ENCODE measurements at regions not wholly inside any gene's neighbourhood (a gene's known extent, or its start where the extent isn't known, plus 50 kb on each side); places are given as distances from the start of the nearest gene placed in this dataset.
A peak's percentile ranks its signal among the peaks of the same experiment; 100 is the strongest.

DNA sequence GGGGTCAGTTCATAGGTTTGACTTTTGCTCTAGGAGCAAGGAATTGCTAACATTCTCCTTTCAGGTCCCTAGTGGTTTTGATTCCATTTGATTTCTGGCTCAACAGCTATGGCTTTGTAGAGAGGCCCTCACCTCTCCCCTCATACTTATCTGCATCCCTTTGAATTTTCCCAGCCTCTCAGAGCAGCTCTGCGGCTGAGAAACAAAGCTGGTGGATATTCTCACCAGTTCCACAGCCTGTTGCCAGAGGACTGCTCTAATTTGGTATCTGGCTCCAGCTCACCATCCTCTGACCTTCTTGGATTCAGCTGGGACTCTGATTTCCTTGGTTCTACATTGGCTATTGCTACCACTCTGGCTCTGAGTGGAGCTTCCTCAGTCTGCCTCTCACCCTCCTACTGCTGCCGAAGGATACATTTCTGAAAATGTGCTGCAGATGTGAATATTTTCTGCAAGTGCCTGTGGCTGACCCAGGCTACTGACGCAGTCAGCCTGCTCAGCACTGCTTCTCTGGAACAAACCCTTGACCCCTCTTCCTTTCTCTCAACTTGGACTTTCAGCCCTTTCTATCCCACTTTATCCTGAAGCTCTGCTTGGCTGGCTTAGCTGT, 110.9 kb upstream of the ENPEP start:
- no peaks in the 10 kb centered on the region for H3K27me3 ChIP-seq (ENCODE audit: control insufficient read depth in 2 of 2, insufficient read depth in 2 of 2, low read length in 2 of 2)
- H3K36me3 ChIP-seq (ENCODE audit: control insufficient read depth in 2 of 3, insufficient read depth in 3 of 3, low read length in 3 of 3), result no peaks in the 10 kb centered on the region
- no peak for ATAC-seq
- no peak overlapping the region for H3K27ac ChIP-seq (ENCODE audit: low read depth, low read length)
- H3K9me3 ChIP-seq (ENCODE audit: control insufficient read depth in 2 of 3, low read length in 3 of 3), result no peaks in the 10 kb centered on the region
- no peak for DNase-seq
- intact Hi-C loops (cut with micrococcal nuclease), result loop anchor here in 1 of 2 donors (2.0 kb wide), 1 partner anchor 40 kb away; no protein-coding TSS in a partner anchor
- Mint-ChIP-seq H3K36me3 (no peaks in the 10 kb centered on the region), H3K27ac (no peak overlapping the region), H3K4me1 (peaks cover 0 to 5% (median 0%) of the 10 kb centered on the region in 7 donors), H3K4me3 (no peak overlapping the region), H3K27me3 (peaks cover 14 to 29% (median 25%) of the 10 kb centered on the region in 5 donors), H3K9me3 (peaks cover 0 to 7% (median 0%) of the 10 kb centered on the region in 11 donors)
- CTCF ChIA-PET, result interaction anchor here (0.6 kb wide), 1 partner anchor 18 kb away, joined by 7 read pairs; no protein-coding TSS in a partner anchor
- POLR2A ChIA-PET, result interaction anchor here (0.6 kb wide), 1 partner anchor 27 kb away, joined by 3 read pairs; no protein-coding TSS in a partner anchor
- no peaks in the 10 kb centered on the region for H3K4me1 ChIP-seq (ENCODE audit: control insufficient read depth in 2 of 2, insufficient read depth in 2 of 2, low read length in 2 of 2)
- no peak overlapping the region for H3K4me3 ChIP-seq (ENCODE audit: low read length)

DNA sequence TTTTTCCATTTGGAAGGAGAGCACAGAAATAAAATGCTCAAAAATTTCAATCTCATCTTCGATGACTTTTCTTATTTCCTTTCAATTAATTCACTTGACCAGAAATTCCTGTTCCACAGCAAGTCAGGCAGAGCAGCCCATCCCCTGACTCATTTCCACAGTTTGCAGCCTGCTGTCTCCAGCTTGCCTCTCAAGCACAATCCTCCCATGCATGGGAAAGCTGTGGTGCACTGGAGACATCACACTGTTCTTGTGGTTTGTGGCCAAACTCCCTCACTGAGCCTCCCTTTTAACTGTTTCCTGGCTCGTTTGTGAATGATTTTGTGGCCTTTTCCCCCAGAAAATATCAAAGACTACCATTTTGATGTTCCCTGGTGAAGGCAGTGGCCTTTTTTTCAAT, 114.0 kb upstream of the ENPEP start:
- Mint-ChIP-seq H3K4me1 (peaks cover 0 to 5% (median 0%) of the 10 kb centered on the region in 7 donors), H3K4me3 (no peak overlapping the region), H3K27ac (no peak overlapping the region), H3K9me3 (peaks cover 0 to 5% (median 0%) of the 10 kb centered on the region in 11 donors), H3K27me3 (peaks cover 11 to 24% (median 16%) of the 10 kb centered on the region in 5 donors), H3K36me3 (no peaks in the 10 kb centered on the region)
- DNase-seq, result no peak
- intact Hi-C loops (cut with micrococcal nuclease), result no loop called here
- H3K4me3 ChIP-seq (ENCODE audit: low read length), result no peak overlapping the region
- H3K36me3 ChIP-seq (ENCODE audit: control insufficient read depth in 2 of 3, insufficient read depth in 3 of 3, low read length in 3 of 3), result no peaks in the 10 kb centered on the region
- ATAC-seq, result no peak
- no peak overlapping the region for H3K27ac ChIP-seq (ENCODE audit: low read depth, low read length)
- ChIA-PET POLR2A (no interaction called here), CTCF (no interaction called here)
- H3K27me3 ChIP-seq (ENCODE audit: control insufficient read depth in 2 of 2, insufficient read depth in 2 of 2, low read length in 2 of 2), result no peaks in the 10 kb centered on the region
- no peaks in the 10 kb centered on the region for H3K4me1 ChIP-seq (ENCODE audit: control insufficient read depth in 2 of 2, insufficient read depth in 2 of 2, low read length in 2 of 2)
- no peaks in the 10 kb centered on the region for H3K9me3 ChIP-seq (ENCODE audit: control insufficient read depth in 2 of 3, low read length in 3 of 3)

DNA sequence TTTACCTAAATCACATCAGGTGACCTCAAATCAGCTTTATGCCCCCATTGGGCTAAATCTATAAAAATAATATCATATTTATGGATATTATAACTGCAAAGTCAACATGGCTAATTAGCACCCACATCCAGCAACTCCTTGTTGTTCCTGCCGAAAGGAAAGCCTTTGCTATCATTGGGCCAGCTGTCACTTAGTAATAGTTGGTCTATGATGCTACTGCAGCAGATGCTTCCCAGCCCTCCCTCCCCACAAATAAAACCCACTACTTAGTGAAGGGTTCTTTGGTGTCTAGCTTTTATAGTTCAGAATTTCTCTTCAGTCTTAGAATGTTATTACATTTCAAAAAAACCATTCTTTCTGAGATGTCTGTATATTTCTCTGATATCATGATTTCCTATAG, 116.9 kb upstream of the ENPEP start:
- H3K27me3 ChIP-seq (ENCODE audit: control insufficient read depth in 2 of 2, insufficient read depth in 2 of 2, low read length in 2 of 2), result no peaks in the 10 kb centered on the region
- Mint-ChIP-seq H3K4me1 (peaks cover 0 to 5% (median 0%) of the 10 kb centered on the region in 7 donors), H3K27ac (no peak overlapping the region), H3K9me3 (peaks cover 0 to 2% (median 0%) of the 10 kb centered on the region in 11 donors), H3K36me3 (no peaks in the 10 kb centered on the region), H3K27me3 (peaks cover 3 to 9% (median 6%) of the 10 kb centered on the region in 5 donors), H3K4me3 (no peak overlapping the region)
- no peaks in the 10 kb centered on the region for H3K9me3 ChIP-seq (ENCODE audit: control insufficient read depth in 2 of 3, low read length in 3 of 3)
- ChIA-PET CTCF (no interaction called here), POLR2A (no interaction called here)
- no peak overlapping the region for H3K27ac ChIP-seq (ENCODE audit: low read depth, low read length)
- no peak for DNase-seq
- no peaks in the 10 kb centered on the region for H3K4me1 ChIP-seq (ENCODE audit: control insufficient read depth in 2 of 2, insufficient read depth in 2 of 2, low read length in 2 of 2)
- intact Hi-C loops (cut with micrococcal nuclease), result no loop called here
- ATAC-seq, result no peak
- H3K4me3 ChIP-seq (ENCODE audit: low read length), result no peak overlapping the region
- H3K36me3 ChIP-seq (ENCODE audit: control insufficient read depth in 2 of 3, insufficient read depth in 3 of 3, low read length in 3 of 3), result no peaks in the 10 kb centered on the region

DNA sequence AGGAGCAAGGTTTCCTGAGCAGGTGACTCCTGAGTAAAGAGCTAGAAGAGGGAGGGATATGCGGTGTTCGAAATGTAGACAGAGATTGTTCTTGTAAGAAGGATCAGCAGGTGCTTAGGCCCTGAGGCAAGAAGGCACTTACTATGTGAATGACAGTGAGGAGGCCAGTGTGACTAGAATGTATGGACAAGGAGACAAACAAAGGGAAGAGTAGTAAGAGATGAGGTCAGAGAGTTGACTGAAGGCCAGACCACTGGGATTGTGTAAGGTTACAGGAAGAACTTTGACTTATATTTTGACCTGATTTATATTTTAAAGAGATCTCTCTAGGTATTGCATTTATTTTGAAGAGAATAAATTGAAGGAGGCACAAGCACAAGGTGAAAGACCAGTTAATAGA, 118.4 kb upstream of the ENPEP start:
- Mint-ChIP-seq H3K4me3 (no peak overlapping the region), H3K4me1 (peaks cover 0 to 5% (median 0%) of the 10 kb centered on the region in 7 donors), H3K36me3 (no peaks in the 10 kb centered on the region), H3K27me3 (peaks cover 5 to 20% (median 10%) of the 10 kb centered on the region in 5 donors), H3K9me3 (peaks cover 0 to 2% (median 0%) of the 10 kb centered on the region in 11 donors), H3K27ac (no peak overlapping the region)
- H3K9me3 ChIP-seq (ENCODE audit: control insufficient read depth in 2 of 3, low read length in 3 of 3), result no peaks in the 10 kb centered on the region
- no peaks in the 10 kb centered on the region for H3K27me3 ChIP-seq (ENCODE audit: control insufficient read depth in 2 of 2, insufficient read depth in 2 of 2, low read length in 2 of 2)
- intact Hi-C loops (cut with micrococcal nuclease), result no loop called here
- no peaks in the 10 kb centered on the region for H3K4me1 ChIP-seq (ENCODE audit: control insufficient read depth in 2 of 2, insufficient read depth in 2 of 2, low read length in 2 of 2)
- H3K27ac ChIP-seq (ENCODE audit: low read depth, low read length), result no peak overlapping the region
- H3K36me3 ChIP-seq (ENCODE audit: control insufficient read depth in 2 of 3, insufficient read depth in 3 of 3, low read length in 3 of 3), result no peaks in the 10 kb centered on the region
- ATAC-seq (no peak), DNase-seq (no peak)
- POLR2A ChIA-PET, result no interaction called here
- CTCF ChIA-PET, result no interaction called here
- H3K4me3 ChIP-seq (ENCODE audit: low read length), result no peak overlapping the region

DNA sequence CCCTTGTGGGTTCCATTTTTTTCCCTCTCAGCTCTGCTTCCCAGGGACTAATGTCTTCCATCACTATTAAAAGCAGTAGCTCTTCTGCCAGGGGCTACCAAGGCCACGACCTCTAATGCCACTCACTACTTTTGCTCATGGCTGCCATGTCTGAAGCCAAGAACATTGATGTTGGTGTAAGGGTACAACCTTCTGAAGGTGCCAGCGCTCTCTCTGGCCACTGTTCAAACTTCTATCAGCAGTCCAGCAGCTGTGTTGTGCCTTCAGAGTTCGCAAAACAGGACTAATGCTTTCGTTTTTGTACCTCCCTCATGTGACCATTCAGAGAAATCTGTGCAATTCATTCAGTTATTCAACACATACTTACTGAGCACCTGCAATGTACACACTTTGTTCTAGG, 121.5 kb upstream of the ENPEP start:
- Histone ChIP-seq H3K9me3 (ENCODE audit: control insufficient read depth in 2 of 3, low read length in 3 of 3) (no peaks in the 10 kb centered on the region), H3K36me3 (ENCODE audit: control insufficient read depth in 2 of 3, insufficient read depth in 3 of 3, low read length in 3 of 3) (no peaks in the 10 kb centered on the region), H3K27ac (ENCODE audit: low read depth, low read length) (no peak overlapping the region), H3K27me3 (ENCODE audit: control insufficient read depth in 2 of 2, insufficient read depth in 2 of 2, low read length in 2 of 2) (no peaks in the 10 kb centered on the region), H3K4me3 (ENCODE audit: low read length) (no peak overlapping the region), H3K4me1 (ENCODE audit: control insufficient read depth in 2 of 2, insufficient read depth in 2 of 2, low read length in 2 of 2) (no peaks in the 10 kb centered on the region)
- peaks cover 0 to 25% (median 16%) of the 10 kb centered on the region in 5 donors for H3K27me3 Mint-ChIP-seq
- H3K9me3 Mint-ChIP-seq, result peaks cover 0 to 2% (median 0%) of the 10 kb centered on the region in 11 donors
- POLR2A ChIA-PET, result no interaction called here
- H3K36me3 Mint-ChIP-seq, result no peaks in the 10 kb centered on the region
- ATAC-seq (no peak), DNase-seq (no peak)
- no peak overlapping the region for H3K4me3 Mint-ChIP-seq
- no peaks in the 10 kb centered on the region for H3K4me1 Mint-ChIP-seq
- CTCF ChIA-PET, result no interaction called here
- intact Hi-C loops (cut with micrococcal nuclease), result no loop called here
- no peak overlapping the region for H3K27ac Mint-ChIP-seq

DNA sequence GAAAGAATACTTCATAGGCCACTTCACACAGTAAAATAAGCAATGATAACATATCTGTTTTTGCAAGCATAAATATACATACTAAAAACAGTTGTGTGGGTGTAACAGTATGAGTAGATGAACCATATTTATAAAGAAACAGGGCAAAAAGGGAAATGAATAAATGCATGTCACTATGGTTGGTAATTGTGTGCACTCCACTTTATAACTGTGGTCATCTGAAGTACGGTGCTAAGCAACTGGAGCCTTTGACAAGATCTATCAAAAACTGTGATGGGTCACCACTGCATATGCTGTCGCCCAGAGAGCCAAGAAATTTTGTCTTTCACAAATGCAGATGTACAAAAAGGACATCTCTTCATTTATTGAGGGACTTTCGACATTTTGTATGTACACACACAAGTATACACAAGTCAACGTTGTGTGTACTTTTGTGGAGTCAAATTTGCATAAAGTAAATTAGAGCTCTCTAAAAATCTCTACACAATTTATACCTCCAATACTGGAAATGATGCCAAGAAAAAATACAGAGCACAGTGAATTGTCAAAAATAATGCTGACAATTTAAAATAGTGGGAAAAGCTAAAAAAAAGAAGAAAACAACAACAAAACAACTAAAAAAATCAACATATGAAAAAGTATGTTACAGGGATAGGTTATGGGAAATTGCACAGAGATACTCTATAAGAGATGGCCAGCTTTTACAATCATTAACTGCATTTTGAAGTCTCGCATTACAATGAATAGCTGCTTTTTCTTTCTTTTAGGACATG, 123.1 kb upstream of the ENPEP start:
- ChIA-PET CTCF (no interaction called here), POLR2A (no interaction called here)
- no peak overlapping the region for H3K27ac Mint-ChIP-seq
- Histone ChIP-seq H3K36me3 (ENCODE audit: control insufficient read depth in 2 of 3, insufficient read depth in 3 of 3, low read length in 3 of 3) (no peaks in the 10 kb centered on the region), H3K9me3 (ENCODE audit: control insufficient read depth in 2 of 3, low read length in 3 of 3) (no peaks in the 10 kb centered on the region), H3K27ac (ENCODE audit: low read depth, low read length) (no peak overlapping the region), H3K4me1 (ENCODE audit: control insufficient read depth in 2 of 2, insufficient read depth in 2 of 2, low read length in 2 of 2) (no peaks in the 10 kb centered on the region), H3K4me3 (ENCODE audit: low read length) (no peak overlapping the region), H3K27me3 (ENCODE audit: control insufficient read depth in 2 of 2, insufficient read depth in 2 of 2, low read length in 2 of 2) (no peaks in the 10 kb centered on the region)
- intact Hi-C loops (cut with micrococcal nuclease), result no loop called here
- ATAC-seq, result peak; percentile 44
- peaks cover 0 to 29% (median 16%) of the 10 kb centered on the region in 5 donors for H3K27me3 Mint-ChIP-seq
- no peaks in the 10 kb centered on the region for H3K36me3 Mint-ChIP-seq
- H3K4me1 Mint-ChIP-seq, result no peaks in the 10 kb centered on the region
- no peak for DNase-seq
- H3K9me3 Mint-ChIP-seq, result peaks cover 0 to 2% (median 0%) of the 10 kb centered on the region in 11 donors
- H3K4me3 Mint-ChIP-seq, result no peak overlapping the region

Data from naive thymus-derived CD4-positive, alpha-beta T cell (primary cell).